ENCODE measurements at regions not wholly inside any gene's neighbourhood (a gene's known extent, or its start where the extent isn't known, plus 50 kb on each side); places are given as distances from the start of the nearest gene placed in this dataset.

- H2AK5ac ChIP-seq (ENCODE audit: insufficient read length, low read length) = no peak overlapping the region
- H2BK20ac ChIP-seq (ENCODE audit: low read depth, low read length, poor library complexity, severe bottlenecking) = no peak overlapping the region
- H3K56ac ChIP-seq (ENCODE audit: insufficient read length, low read depth, low read length) = no peak overlapping the region
- no peak overlapping the region for H3K4me2 ChIP-seq (ENCODE audit: insufficient read depth, insufficient read length, low read length)
- H3K4me1 ChIP-seq (ENCODE audit: insufficient read depth, low read length) = peaks cover 7% of the 10 kb centered on the region; the same call in 1 of the 2 replicates
- no peak overlapping the region for H2BK120ac ChIP-seq (ENCODE audit: low read depth, low read length, poor library complexity, severe bottlenecking)
- no peaks in the 10 kb centered on the region for H3K79me1 ChIP-seq (ENCODE audit: insufficient read depth, low read depth, low read length, poor library complexity, severe bottlenecking)
- H3K14ac ChIP-seq (ENCODE audit: insufficient read depth, low read length) = no peak overlapping the region
- H3K9me3 Mint-ChIP-seq = no peaks in the 10 kb centered on the region; a peak in 2 of 5 replicates
- no peak overlapping the region for H2BK15ac ChIP-seq (ENCODE audit: low read depth, low read length)
- H3K9ac ChIP-seq (ENCODE audit: extremely low read depth, insufficient read length, low read length) = no peak overlapping the region
- H3K27ac ChIP-seq (ENCODE audit: insufficient read length, low read depth, low read length) = no peak overlapping the region
- H3K4me1 Mint-ChIP-seq = peaks cover 6 to 7% of the 10 kb centered on the region in 2 experiments
- no peak overlapping the region for H3K4ac ChIP-seq (ENCODE audit: low read depth, low read length)
- H2BK12ac ChIP-seq (ENCODE audit: insufficient read length, low read depth, low read length) = no peak overlapping the region
- H4K20me1 ChIP-seq (ENCODE audit: control insufficient read depth, insufficient read depth, insufficient read length) = no peaks in the 10 kb centered on the region
- no peak overlapping the region for H3K18ac ChIP-seq (ENCODE audit: insufficient read length, low read depth, low read length)
- no peak overlapping the region for H3K23ac ChIP-seq (ENCODE audit: insufficient read length, low read depth, low read length)
- H4K8ac ChIP-seq (replicated peaks; ENCODE audit: insufficient read length, low read depth, low read length) = no peak overlapping the region
- no peaks in the 10 kb centered on the region for H3K79me2 ChIP-seq (ENCODE audit: insufficient read depth, low read length)
- H2BK5ac ChIP-seq (ENCODE audit: insufficient read length, low read length) = no peak overlapping the region
- WGBS (ENCODE audit: extremely low coverage, insufficient read length, low lambda C conversion rate) = no CpG with 5 or more reads among the region's 3 CpGs
- no peak overlapping the region for H3K27ac Mint-ChIP-seq
- H3K27me3 ChIP-seq (ENCODE audit: insufficient read depth, low read length) = no peaks in the 10 kb centered on the region
- H3K23me2 ChIP-seq (ENCODE audit: insufficient read length, low read depth, low read length, poor library complexity, severe bottlenecking) = no peaks in the 10 kb centered on the region
- H3K27me3 Mint-ChIP-seq (ENCODE audit: low read depth) = no peaks in the 10 kb centered on the region; the same call in 1 of the 2 replicates
- no peaks in the 10 kb centered on the region for H3K36me3 Mint-ChIP-seq (ENCODE audit: insufficient read depth in 1 of 3, low read depth in 3 of 3)
- H4K5ac ChIP-seq (ENCODE audit: insufficient read length, low read depth, low read length) = no peak overlapping the region
- no peak overlapping the region for H3T11ph ChIP-seq (ENCODE audit: low read length)
- DNase-seq = no peak
- H3K9me3 ChIP-seq (ENCODE audit: control insufficient read depth, low read depth, low read length) = no peaks in the 10 kb centered on the region
- H4K91ac ChIP-seq (ENCODE audit: insufficient read length, low read depth, low read length) = no peak overlapping the region
- no peak overlapping the region for H3K4me3 Mint-ChIP-seq
- H2AFZ ChIP-seq (ENCODE audit: low read length) = no peak overlapping the region
- TF ChIP-seq CTCF (conservative IDR thresholded peaks at IDR 0.05) = no peak
Measured at GRCh38 chr3:180855956-180856355, 56.5 kb upstream of the FXR1 start.
